Thoracic aorta (tissue), 2 donors: ENCODE measurements at regions not wholly inside any gene's neighbourhood (a gene's known extent, or its start where the extent isn't known, plus 50 kb on each side); places are given as distances from the start of the nearest gene placed in this dataset.

Source experiments
- ATAC-seq: fragments of 150-250 bp; one replicate; pipeline ENCODE4 v1.8.0; 2017; ENCODE audit warnings: low read depth; ENCODE audit not compliant: insufficient number of reproducible peaks, low FRiP score
- DNase-seq: peaks from one replicate; pipeline ENCODE4 v3.0.0-alpha.2; 2020; ENCODE audit warnings: low spot score
- H3K27ac ChIP-seq, 2 donors: fragments of 200-600 bp; sonication (generic); 1 replicate in 1 of 2; 2 replicates in 1 of 2; pipeline ENCODE4 v1.5.1; 2016; ENCODE audit warnings: mild to moderate bottlenecking in 2 of 2, moderate library complexity in 2 of 2
- H3K27me3 ChIP-seq: fragments of 200-600 bp; sonication (generic); replicated peaks from 2 replicates; pipeline ENCODE4 v1.6.0; 2016; ENCODE audit warnings: mild to moderate bottlenecking; ENCODE audit not compliant: insufficient read depth
- H3K36me3 ChIP-seq: fragments of 200-600 bp; sonication (generic); one replicate; pipeline ENCODE4 v1.5.1; 2016
- H3K4me1 ChIP-seq, 2 donors: fragments of 200-600 bp; sonication (generic); 1 replicate in 1 of 2; 2 replicates in 1 of 2; pipeline versions ENCODE4 v1.5.1 to v1.6.0; 2016; ENCODE audit warnings: low read depth in 2 of 2, mild to moderate bottlenecking in 1 of 2; ENCODE audit not compliant: control insufficient read depth in 1 of 2
- H3K4me3 ChIP-seq: fragments of 200-600 bp; sonication (generic); 2 replicates; pipeline ENCODE4 v1.5.1; 2016; ENCODE audit warnings: mild to moderate bottlenecking
- H3K9me3 ChIP-seq: fragments of 200-600 bp; sonication (generic); 2 replicates; pipeline ENCODE4 v1.5.1; 2016
- TF ChIP-seq, protein P1 (sequence below): fragments of 200-600 bp; sonication (generic); IDR thresholded peaks from one replicate; pipeline ENCODE4 v1.5.1; 2019; ENCODE audit warnings: antibody characterized with exemption

DNA sequence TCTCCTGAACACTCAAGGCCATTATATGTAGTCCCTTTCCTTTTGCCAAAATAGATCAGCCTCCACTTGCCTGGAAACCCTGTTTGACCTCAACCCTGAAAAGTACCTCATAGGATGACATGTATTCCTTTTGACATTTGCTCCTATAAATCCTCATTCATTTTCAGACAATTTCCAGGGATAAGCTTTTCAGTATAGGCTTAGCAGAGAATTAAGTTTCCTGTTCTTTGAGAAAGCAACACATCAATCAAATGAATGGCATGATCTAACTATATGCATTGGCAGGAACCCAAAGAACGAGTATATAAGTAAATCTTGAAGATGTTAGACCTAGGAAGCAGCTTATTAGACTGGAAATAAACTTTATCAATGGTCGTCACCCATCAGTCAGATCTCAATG, 483.0 kb downstream of the CCDC85A start:
- Histone ChIP-seq H3K4me1 (no peaks in the 10 kb centered on the region), H3K36me3 (no peaks in the 10 kb centered on the region), H3K27me3 (no peaks in the 10 kb centered on the region), H3K9me3 (no peaks in the 10 kb centered on the region), H3K27ac (no peak overlapping the region), H3K4me3 (no peak overlapping the region)
- no peak for ATAC-seq
- TF ChIP-seq, protein P1, sequence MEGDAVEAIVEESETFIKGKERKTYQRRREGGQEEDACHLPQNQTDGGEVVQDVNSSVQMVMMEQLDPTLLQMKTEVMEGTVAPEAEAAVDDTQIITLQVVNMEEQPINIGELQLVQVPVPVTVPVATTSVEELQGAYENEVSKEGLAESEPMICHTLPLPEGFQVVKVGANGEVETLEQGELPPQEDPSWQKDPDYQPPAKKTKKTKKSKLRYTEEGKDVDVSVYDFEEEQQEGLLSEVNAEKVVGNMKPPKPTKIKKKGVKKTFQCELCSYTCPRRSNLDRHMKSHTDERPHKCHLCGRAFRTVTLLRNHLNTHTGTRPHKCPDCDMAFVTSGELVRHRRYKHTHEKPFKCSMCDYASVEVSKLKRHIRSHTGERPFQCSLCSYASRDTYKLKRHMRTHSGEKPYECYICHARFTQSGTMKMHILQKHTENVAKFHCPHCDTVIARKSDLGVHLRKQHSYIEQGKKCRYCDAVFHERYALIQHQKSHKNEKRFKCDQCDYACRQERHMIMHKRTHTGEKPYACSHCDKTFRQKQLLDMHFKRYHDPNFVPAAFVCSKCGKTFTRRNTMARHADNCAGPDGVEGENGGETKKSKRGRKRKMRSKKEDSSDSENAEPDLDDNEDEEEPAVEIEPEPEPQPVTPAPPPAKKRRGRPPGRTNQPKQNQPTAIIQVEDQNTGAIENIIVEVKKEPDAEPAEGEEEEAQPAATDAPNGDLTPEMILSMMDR: no peak
- no peak for DNase-seq

DNA sequence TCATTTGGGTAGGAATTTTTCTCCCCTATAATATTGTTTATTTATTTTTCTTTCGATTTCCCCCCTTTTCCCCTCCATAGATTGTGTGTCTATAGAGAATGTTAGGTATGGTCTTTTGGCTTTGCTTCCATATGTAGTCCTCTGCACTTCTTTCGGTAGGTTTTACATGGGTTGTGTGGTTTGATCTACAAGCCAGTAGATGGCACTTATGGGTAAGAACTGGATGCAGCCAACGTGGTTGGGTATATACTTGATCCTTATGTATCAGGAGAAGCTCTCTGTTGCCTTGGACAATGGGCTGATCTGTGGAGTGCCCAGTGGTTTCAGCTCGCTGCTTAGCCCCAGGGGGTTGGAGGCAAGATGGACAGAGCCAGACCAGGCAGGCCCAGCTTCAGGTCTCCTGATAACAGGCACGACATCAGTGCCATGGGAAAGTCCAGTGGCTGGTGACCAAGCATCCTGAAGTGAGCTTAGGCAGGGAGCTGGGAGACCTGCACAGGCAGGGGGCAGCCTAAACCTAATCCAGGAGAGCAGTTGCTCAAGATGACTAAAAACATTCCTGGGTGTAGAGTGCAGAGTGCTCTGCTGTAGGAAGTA, 488.3 kb downstream of the CCDC85A start:
- DNase-seq: no peak
- TF ChIP-seq, protein P1: no peak

DNA sequence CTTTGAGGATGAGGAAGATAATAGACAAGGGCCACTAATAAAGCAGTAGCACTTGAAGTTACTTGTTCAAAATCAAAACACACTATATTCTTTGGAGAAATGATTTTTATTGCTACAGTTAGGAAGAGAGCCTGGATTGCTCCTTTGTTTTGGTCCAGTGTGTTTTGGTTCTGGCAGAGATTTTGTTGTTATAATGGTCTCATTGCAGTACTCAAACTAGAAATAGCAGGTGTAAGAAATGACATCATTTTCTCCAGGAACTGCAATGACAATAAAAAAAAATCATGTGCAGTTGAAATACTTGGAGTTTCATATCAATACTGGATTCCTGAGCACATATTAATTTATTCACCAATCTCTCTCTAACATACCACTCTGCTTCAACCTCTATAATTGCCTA, 490.3 kb downstream of the CCDC85A start:
- no peak overlapping the region for H3K4me3 ChIP-seq
- ATAC-seq: no peak

More for the DNA sequence above, 488.3 kb downstream of the CCDC85A start:
- no peaks in the 10 kb centered on the region for H3K27me3 ChIP-seq
- no peak overlapping the region for H3K27ac ChIP-seq
- H3K9me3 ChIP-seq: no peaks in the 10 kb centered on the region
- ATAC-seq: no peak
- peaks cover 5 to 12% of the 10 kb centered on the region in 2 donors for H3K4me1 ChIP-seq
- H3K4me3 ChIP-seq: no peak overlapping the region
- H3K36me3 ChIP-seq: no peaks in the 10 kb centered on the region

DNA sequence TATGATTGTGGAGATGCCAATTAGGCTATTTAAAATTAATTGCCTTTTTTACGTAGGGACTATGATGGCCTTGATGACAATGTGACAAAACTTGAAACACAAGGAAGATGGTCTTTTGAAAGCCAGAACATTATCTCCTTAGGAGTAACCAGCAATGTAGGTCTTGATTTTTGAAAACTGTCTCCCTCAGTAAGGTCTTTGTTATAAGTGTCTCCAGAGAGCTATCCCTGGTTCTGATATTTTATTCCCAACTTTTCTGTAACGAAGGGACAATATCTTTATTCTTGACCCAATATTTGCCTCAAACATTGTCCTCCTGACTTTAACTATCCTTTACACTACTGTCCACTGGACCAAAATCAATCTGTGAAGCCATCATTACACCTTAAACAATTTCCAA, 493.2 kb downstream of the CCDC85A start:
- H3K4me3 ChIP-seq: no peak overlapping the region
- ATAC-seq: no peak
- H3K9me3 ChIP-seq: no peaks in the 10 kb centered on the region
- no peak for DNase-seq
- H3K27me3 ChIP-seq: no peaks in the 10 kb centered on the region
- no peaks in the 10 kb centered on the region for H3K36me3 ChIP-seq
- H3K27ac ChIP-seq: no peak overlapping the region
- TF ChIP-seq, protein P1: no peak
- H3K4me1 ChIP-seq: peaks cover 5 to 12% of the 10 kb centered on the region in 2 donors

More for the DNA sequence above, 490.3 kb downstream of the CCDC85A start:
- DNase-seq: no peak
- Histone ChIP-seq H3K36me3 (no peaks in the 10 kb centered on the region), H3K4me1 (peaks cover 5 to 12% of the 10 kb centered on the region in 2 donors), H3K27ac (no peak overlapping the region), H3K27me3 (no peaks in the 10 kb centered on the region), H3K9me3 (no peaks in the 10 kb centered on the region)
- TF ChIP-seq, protein P1: no peak

DNA sequence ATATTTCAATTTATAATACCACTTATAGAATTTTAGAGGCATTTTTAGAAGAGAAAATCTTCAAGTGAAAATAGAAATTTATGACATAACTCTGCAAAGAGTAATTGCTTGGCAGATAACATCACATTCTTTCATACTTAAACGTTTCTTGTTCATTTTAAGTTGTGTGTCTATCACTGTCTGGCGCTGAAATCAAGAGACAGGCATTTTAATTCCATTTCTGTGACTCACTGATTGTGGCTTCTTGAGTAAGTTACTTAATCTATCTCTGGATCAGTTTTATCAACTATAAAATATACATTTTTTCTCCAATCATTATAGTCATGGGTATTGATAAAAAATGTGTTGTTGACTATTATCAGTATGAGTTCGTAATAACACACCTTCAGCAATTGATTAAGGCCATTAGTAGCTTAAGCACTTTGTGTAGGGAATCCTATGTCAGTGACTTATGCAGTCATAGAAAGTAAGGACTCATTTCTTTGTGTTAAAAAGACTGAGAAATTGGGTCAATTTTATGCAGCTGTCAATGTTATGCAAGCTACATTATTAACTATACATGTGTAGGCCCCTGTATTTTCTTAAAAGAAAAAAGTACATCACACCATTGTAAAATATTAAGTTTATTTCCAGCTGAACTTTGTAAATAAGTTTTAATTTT, 497.3 kb downstream of the CCDC85A start:
- no peak overlapping the region for H3K4me3 ChIP-seq
- H3K27ac ChIP-seq: no peak overlapping the region
- no peaks in the 10 kb centered on the region for H3K4me1 ChIP-seq
- H3K36me3 ChIP-seq: no peaks in the 10 kb centered on the region
- no peaks in the 10 kb centered on the region for H3K27me3 ChIP-seq
- TF ChIP-seq, protein P1: no peak
- DNase-seq: no peak
- ATAC-seq: no peak
- no peaks in the 10 kb centered on the region for H3K9me3 ChIP-seq
